Stimulated activated CD4-positive, alpha-beta T cell treated with anti-CD3 and anti-CD28 coated beads, Interleukin-1b, Interleukin-23, amount 100 ng/mL, for 24 hours (primary cell): ENCODE measurements at regions not wholly inside any gene's neighbourhood (a gene's known extent, or its start where the extent isn't known, plus 50 kb on each side); places are given as distances from the start of the nearest gene placed in this dataset.

ENCODE experiments used
- DNase-seq, 4 experiments: peaks; one replicate each; pipeline ENCODE4 v3.0.0-alpha.2; 2020; ENCODE audit warnings: low read depth in 4 of 4, low spot score in 1 of 4

- DNase-seq: no peak
Measured at GRCh38 chr3:102745881-102746280, 311.1 kb downstream of the ZPLD1 start.

- DNase-seq: no peak
Measured at GRCh38 chr3:102747611-102748010, 312.8 kb downstream of the ZPLD1 start.

GRCh38 chr3:102748646-102749045, 313.8 kb downstream of the ZPLD1 start:
- DNase-seq: no peak

GRCh38 chr3:102750322-102750721, 315.5 kb downstream of the ZPLD1 start:
- no peak for DNase-seq

GRCh38 chr3:102753901-102754300, 319.1 kb downstream of the ZPLD1 start:
- no peak for DNase-seq

GRCh38 chr3:102756706-102757105, 321.9 kb downstream of the ZPLD1 start:
- DNase-seq: no peak

- no peak for DNase-seq
Measured at GRCh38 chr3:102757950-102758349, 323.1 kb downstream of the ZPLD1 start.

- no peak for DNase-seq
Measured at GRCh38 chr3:102761766-102762165, 327.0 kb downstream of the ZPLD1 start.

- DNase-seq: no peak
Measured at GRCh38 chr3:102790747-102791325, 356.0 kb downstream of the ZPLD1 start.

- DNase-seq: no peak
Measured at GRCh38 chr3:102791641-102792589, 357.1 kb downstream of the ZPLD1 start.

GRCh38 chr3:102796804-102797203, 362.0 kb downstream of the ZPLD1 start:
- no peak for DNase-seq

- DNase-seq: no peak
Measured at GRCh38 chr3:102802819-102803420, 368.1 kb downstream of the ZPLD1 start.

GRCh38 chr3:102810937-102811336, 376.1 kb downstream of the ZPLD1 start:
- no peak for DNase-seq

GRCh38 chr3:102826636-102827035, 391.8 kb downstream of the ZPLD1 start:
- no peak for DNase-seq

- DNase-seq: no peak
Measured at GRCh38 chr3:102827386-102827785, 392.6 kb downstream of the ZPLD1 start.

- DNase-seq: no peak
Measured at GRCh38 chr3:102830415-102830814, 395.6 kb downstream of the ZPLD1 start.

- no peak for DNase-seq
Measured at GRCh38 chr3:102841866-102842265, 407.1 kb downstream of the ZPLD1 start.

- DNase-seq: no peak
Measured at GRCh38 chr3:102866845-102867244, 432.0 kb downstream of the ZPLD1 start.

GRCh38 chr3:102883515-102883914, 448.7 kb downstream of the ZPLD1 start:
- no peak for DNase-seq

GRCh38 chr3:102885289-102885688, 450.5 kb downstream of the ZPLD1 start:
- DNase-seq: no peak

- no peak for DNase-seq
Measured at GRCh38 chr3:102887431-102887830, 452.6 kb downstream of the ZPLD1 start.
